GM12878 (cell line): ENCODE measurements at regions not wholly inside any gene's neighbourhood (a gene's known extent, or its start where the extent isn't known, plus 50 kb on each side); places are given as distances from the start of the nearest gene placed in this dataset.

Experiments
- ATAC-seq: fragments of 200-7000 bp; cut with Tn5 transposase; 3 replicates; pipeline ENCODE4 v1.9.1; 2020; ENCODE audit warnings: mild to moderate bottlenecking, moderate library complexity
- BruUV-seq: library from RNA; stranded (reverse); fragments of 400-500 nt; replicated peaks from 2 replicates; lab custom pipeline; 2021; lab: Mats Ljungman, UMichigan
- CTCF ChIA-PET: fragments of 300-600 bp; sonication (Branson Sonifier 250); formaldehyde crosslinking; extraction: SDS; loops from one replicate; lab custom pipeline; 2021; ENCODE audit warnings: inconsistent platforms; lab: Yijun Ruan, JAX
- POLR2A ChIA-PET: fragments of 350-600 bp; formaldehyde crosslinking; extraction: SDS; loops from one replicate; lab custom pipeline; 2021; ENCODE audit warnings: inconsistent platforms; lab: Charles Lee
- RAD21 ChIA-PET: fragments of 300-600 bp; sonication (Branson Sonifier 250); formaldehyde crosslinking; loops from one replicate; lab custom pipeline; 2023; ENCODE audit warnings: antibody characterized with exemption; ENCODE audit not compliant: unreplicated experiment; lab: Charles Lee
- SMC1A ChIA-PET: fragments of 300-600 bp; sonication (Branson Sonifier 250); formaldehyde crosslinking; loops from one replicate; lab custom pipeline; 2023; ENCODE audit not compliant: unreplicated experiment, uncharacterized antibody; lab: Charles Lee
- DNase-seq: peaks from one replicate; pipeline ENCODE4 v3.0.0-alpha.2; 2011; ENCODE audit warnings: low read depth, low spot score
- FAIRE-seq: peaks from 3 replicates; lab custom pipeline; 2011; peaks lifted over from hg19 to GRCh38; lab: Jason Lieb, UNC
- H2AFZ ChIP-seq: 2 replicates; pipeline ENCODE4 v1.6.0; 2011; ENCODE audit warnings: low read depth, low read length, control low read depth; ENCODE audit not compliant: control insufficient read depth
- H3K27ac ChIP-seq: 2 replicates; pipeline ENCODE4 v1.5.1; 2011; ENCODE audit warnings: control low read depth; ENCODE audit not compliant: control insufficient read depth, insufficient read depth
- H3K27me3 ChIP-seq, 2 experiments: replicated peaks in 1 of 2; 2 replicates each; pipeline versions ENCODE4 v1.6.0 to v1.6.1; 2011; ENCODE audit warnings: low read length in 1 of 2; ENCODE audit not compliant: control insufficient read depth in 2 of 2, insufficient read depth in 2 of 2
- H3K36me3 ChIP-seq, 2 experiments: 2 replicates each; pipeline ENCODE4 v1.5.1; 2011; ENCODE audit warnings: low read length in 1 of 2; ENCODE audit not compliant: control insufficient read depth in 2 of 2, insufficient read depth in 2 of 2
- H3K4me1 ChIP-seq: 2 replicates; pipeline ENCODE4 v1.6.1; 2011; ENCODE audit warnings: mild to moderate bottlenecking, low read length, moderate library complexity, mixed read lengths; ENCODE audit not compliant: control insufficient read depth, insufficient read depth
- H3K4me2 ChIP-seq: 2 replicates; pipeline ENCODE4 v1.6.0; 2011; ENCODE audit warnings: control low read depth; ENCODE audit not compliant: control insufficient read depth, insufficient read depth
- H3K4me3 ChIP-seq: fragments of 200-600 bp; sonication (generic); 2 replicates; pipeline ENCODE4 v1.5.1; 2016
- H3K79me2 ChIP-seq: 2 replicates; pipeline ENCODE4 v1.6.0; 2011; ENCODE audit warnings: low read length; ENCODE audit not compliant: control insufficient read depth, insufficient read depth
- H3K9ac ChIP-seq: 2 replicates; pipeline ENCODE4 v1.8.0; 2011; ENCODE audit warnings: low read length, control low read depth, mixed read lengths; ENCODE audit not compliant: control insufficient read depth, insufficient read depth
- H3K9me3 ChIP-seq: replicated peaks from 3 replicates; pipeline ENCODE4 v1.5.1; 2011; ENCODE audit warnings: mild to moderate bottlenecking, low read length; ENCODE audit not compliant: control insufficient read depth, insufficient read depth
- H4K20me1 ChIP-seq: 2 replicates; pipeline ENCODE4 v1.6.0; 2011; ENCODE audit not compliant: control insufficient read depth, insufficient read depth
- CBFB ChIP-seq: IDR thresholded peaks from 2 replicates; pipeline ENCODE4 v1.6.1; 2016; ENCODE audit warnings: antibody characterized with exemption, low read depth
- CHD2 ChIP-seq: IDR thresholded peaks from 2 replicates; pipeline ENCODE4 v1.6.1; 2011; ENCODE audit warnings: low read depth, low read length, improper control_type of control experiment, borderline replicate concordance
- EP300 ChIP-seq, 2 experiments: fragments of 150-350 bp in 1 of 2; IDR thresholded peaks; 2 replicates each; pipeline ENCODE4 v1.6.1; 2011 to 2012; ENCODE audit warnings: low read depth in 2 of 2, low read length in 2 of 2, borderline replicate concordance in 1 of 2, improper control_type of control experiment in 1 of 2, inconsistent platforms in 1 of 2; ENCODE audit not compliant: control insufficient read depth in 1 of 2
- FOXK2 ChIP-seq: fragments of 450-650 bp; IDR thresholded peaks from 2 replicates; pipeline ENCODE4 v1.6.1; 2017; ENCODE audit warnings: mild to moderate bottlenecking, moderate library complexity
- IRF5 ChIP-seq: fragments of 450-650 bp; IDR thresholded peaks from 2 replicates; pipeline ENCODE4 v1.6.1; 2017; ENCODE audit warnings: borderline replicate concordance
- MXI1 ChIP-seq: fragments of 150-350 bp; IDR thresholded peaks from 2 replicates; pipeline ENCODE4 v1.6.1; 2011; ENCODE audit warnings: low read depth, mild to moderate bottlenecking, inconsistent platforms, low read length, improper control_type of control experiment
- NFIC ChIP-seq: IDR thresholded peaks from 2 replicates; pipeline ENCODE4 v1.6.1; 2012; ENCODE audit warnings: low read depth, mild to moderate bottlenecking, inconsistent platforms, low read length, moderate library complexity
- POLR2AphosphoS2 ChIP-seq: IDR thresholded peaks from 2 replicates; pipeline ENCODE4 v1.6.1; 2011; ENCODE audit warnings: low read depth, mild to moderate bottlenecking, low read length, improper control_type of control experiment, moderate library complexity
- RUNX3 ChIP-seq: IDR thresholded peaks from 2 replicates; pipeline ENCODE4 v1.6.1; 2012; ENCODE audit warnings: low read length, inconsistent platforms
- SMAD5 ChIP-seq: IDR thresholded peaks from 2 replicates; pipeline ENCODE4 v1.6.1; 2016; ENCODE audit warnings: antibody characterized with exemption, low read depth
- SMC3 ChIP-seq: IDR thresholded peaks from 2 replicates; pipeline ENCODE4 v1.6.1; 2011; ENCODE audit warnings: low read length, improper control_type of control experiment, borderline replicate concordance
- SP1 ChIP-seq: IDR thresholded peaks from one replicate; pipeline ENCODE4 v1.6.1; 2011; ENCODE audit warnings: low read depth, low read length
- SREBF2 ChIP-seq: IDR thresholded peaks from 2 replicates; pipeline ENCODE4 v1.6.1; 2012; ENCODE audit warnings: mild to moderate bottlenecking, low read length
- SUZ12 ChIP-seq: fragments of 200-600 bp; sonication (generic); IDR thresholded peaks from one replicate; pipeline ENCODE4 v1.6.1; 2018; ENCODE audit warnings: antibody characterized with exemption, mild to moderate bottlenecking; ENCODE audit not compliant: unreplicated experiment
- ZBTB33 ChIP-seq: fragments of 450-650 bp; IDR thresholded peaks from 2 replicates; pipeline ENCODE4 v1.6.1; 2017; ENCODE audit warnings: mild to moderate bottlenecking
- WGBS: methylation state at CpG from one replicate; pipeline ENCODE4 v1.1.6; 2016; ENCODE audit warnings: low lambda C conversion rate; ENCODE audit not compliant: insufficient replicate concordance, insufficient coverage; ENCODE audit errors: missing lambda C conversion rate; 5-methylcytosine and 5-hydroxymethylcytosine counted together
- in situ Hi-C: fragments of 300-500 bp; cut with MboI; formaldehyde crosslinking; loops from 9 replicates; pipeline ENCODE4 v1.14.3; 2018; ENCODE audit warnings: mixed read lengths
- intact Hi-C: fragments of 100-400 bp; cut with micrococcal nuclease; formaldehyde crosslinking; loops from one replicate; pipeline ENCODE4 v1.14.2; 2022; ENCODE audit not compliant: unreplicated experiment
- TF ChIP-seq, protein P1 (sequence below): fragments of 450-650 bp; IDR thresholded peaks from 2 replicates; pipeline ENCODE4 v1.6.1; 2014; ENCODE audit warnings: mild to moderate bottlenecking

DNA sequence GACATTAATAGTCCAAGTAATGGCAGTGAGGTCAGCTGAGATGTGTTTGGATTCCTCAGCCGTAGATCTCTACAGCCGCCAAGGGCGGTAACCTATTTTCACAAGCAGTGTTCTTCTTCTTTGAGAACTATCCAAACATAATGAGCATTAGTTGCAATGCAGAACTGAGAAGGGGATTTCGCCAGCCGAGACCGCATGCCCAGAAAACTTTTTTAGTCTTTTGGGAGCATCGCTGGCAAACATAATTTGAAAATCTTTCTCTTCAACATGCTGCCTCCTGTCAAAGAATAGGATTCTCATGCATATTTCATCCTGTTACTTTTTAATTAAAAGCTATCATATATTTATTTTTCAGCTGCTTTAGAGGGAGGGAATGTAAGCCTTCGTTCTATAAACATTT lies 81.4 kb upstream of the SEZ6L start:
- Histone ChIP-seq H3K4me2 (no peak overlapping the region), H3K79me2 (no peaks in the 10 kb centered on the region), H3K4me3 (no peak overlapping the region), H2AFZ (no peak overlapping the region), H3K9ac (no peak overlapping the region), H3K4me1 (no peaks in the 10 kb centered on the region), H3K27me3 (0 out of 4 replicates have a peak, but pooled peaks cover 0 to 2% of the 10 kb centered on the region in 2 experiments), H3K9me3 (no peaks in the 10 kb centered on the region), H3K27ac (no peak overlapping the region), H3K36me3 (no peaks in the 10 kb centered on the region), H4K20me1 (no peaks in the 10 kb centered on the region)
- FAIRE-seq (no peak), ATAC-seq (no peak), DNase-seq (no peak)
- ChIA-PET POLR2A (no interaction called here), RAD21 (no interaction called here), CTCF (interaction anchor here (1.2 kb wide), 1 partner anchor 22 kb away, joined by 3 read pairs; no protein-coding TSS in a partner anchor), SMC1A (no interaction called here)
- WGBS: 59% methylated on average over 8 of the region's 8 CpGs
- TF ChIP-seq EP300 (IDR thresholded peaks at IDR 0.05; ENCODE audit: borderline replicate concordance in 1 of 2, control insufficient read depth in 1 of 2, low read depth in 2 of 2, low read length in 2 of 2): no peak
- TF ChIP-seq CHD2: no peak
- TF ChIP-seq SP1: no peak
- no peak for TF ChIP-seq CBFB
- TF ChIP-seq SMC3: no peak
- no peak for TF ChIP-seq MXI1
- TF ChIP-seq FOXK2: no peak
- no peak for TF ChIP-seq RUNX3
- TF ChIP-seq SREBF2: no peak
- TF ChIP-seq, protein P1, sequence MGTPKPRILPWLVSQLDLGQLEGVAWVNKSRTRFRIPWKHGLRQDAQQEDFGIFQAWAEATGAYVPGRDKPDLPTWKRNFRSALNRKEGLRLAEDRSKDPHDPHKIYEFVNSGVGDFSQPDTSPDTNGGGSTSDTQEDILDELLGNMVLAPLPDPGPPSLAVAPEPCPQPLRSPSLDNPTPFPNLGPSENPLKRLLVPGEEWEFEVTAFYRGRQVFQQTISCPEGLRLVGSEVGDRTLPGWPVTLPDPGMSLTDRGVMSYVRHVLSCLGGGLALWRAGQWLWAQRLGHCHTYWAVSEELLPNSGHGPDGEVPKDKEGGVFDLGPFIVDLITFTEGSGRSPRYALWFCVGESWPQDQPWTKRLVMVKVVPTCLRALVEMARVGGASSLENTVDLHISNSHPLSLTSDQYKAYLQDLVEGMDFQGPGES: no peak
- TF ChIP-seq NFIC: no peak
- TF ChIP-seq ZBTB33: no peak
- TF ChIP-seq POLR2AphosphoS2: no peak
- no peak for TF ChIP-seq SUZ12
- no peak for TF ChIP-seq SMAD5
- TF ChIP-seq IRF5: no peak
- intact Hi-C loops (no loop called here), in situ Hi-C loops (no loop called here)
- no TSS peak for BruUV-seq
